Stimulated activated CD4-positive, alpha-beta T cell treated with anti-CD3 and anti-CD28 coated beads, Interleukin-12 subunit alpha, Interleukin-12 subunit beta, amount 100 ng/mL, for 24 hours (primary cell): ENCODE measurements at regions not wholly inside any gene's neighbourhood (a gene's known extent, or its start where the extent isn't known, plus 50 kb on each side); places are given as distances from the start of the nearest gene placed in this dataset.

Source experiments
- DNase-seq, 2 experiments: peaks; one replicate each; pipeline ENCODE4 v3.0.0-alpha.2; 2020; ENCODE audit warnings: low read depth in 2 of 2

- no peak for DNase-seq
These were observed 126.9 kb downstream of the KCNS3 start for GRCh38 chr2:18005411-18005810.

- DNase-seq: no peak
These were observed 123.2 kb downstream of the KCNS3 start for GRCh38 chr2:18001671-18002070.

GRCh38 chr2:17996978-17997377 is 118.5 kb downstream of the KCNS3 start:
- DNase-seq: no peak

- DNase-seq: no peak
These were observed 117.1 kb downstream of the KCNS3 start for GRCh38 chr2:17995593-17995992.
